ENCODE measurements at regions not wholly inside any gene's neighbourhood (a gene's known extent, or its start where the extent isn't known, plus 50 kb on each side); places are given as distances from the start of the nearest gene placed in this dataset.

- no peak for DNase-seq (ENCODE audit: low read depth, low spot score)
- Histone ChIP-seq H3K9me3 (ENCODE audit: insufficient read depth, low read length) (no peaks in the 10 kb centered on the region; the same call in 1 of the 2 replicates), H3K4me1 (ENCODE audit: insufficient read depth, insufficient read length) (no peaks in the 10 kb centered on the region), H3K36me3 (ENCODE audit: insufficient read depth, insufficient read length, low read length) (no peaks in the 10 kb centered on the region), H3K9ac (ENCODE audit: insufficient read length, low read depth) (no peak overlapping the region), H3K27me3 (ENCODE audit: insufficient read depth, insufficient read length) (no peaks in the 10 kb centered on the region), H3K4me3 (ENCODE audit: insufficient read length, low read depth) (no peak overlapping the region)
- TF ChIP-seq YY1 (IDR thresholded peaks at IDR 0.05; ENCODE audit: insufficient read depth, insufficient read length) = no peak
- no peak for TF ChIP-seq SUZ12 (IDR thresholded peaks at IDR 0.05; ENCODE audit: extremely low read depth, insufficient read depth, insufficient read length)
- TF ChIP-seq ZNF274 (IDR thresholded peaks at IDR 0.05; ENCODE audit: low read depth, low read length) = no peak
Measured at GRCh38 chr3:160055659-160056058, 67.0 kb downstream of the IL12A start.

GRCh38 chr3:160057331-160057730, 68.7 kb downstream of the IL12A start:
- H3K9me3 ChIP-seq (ENCODE audit: insufficient read depth, low read length) = no peaks in the 10 kb centered on the region; the same call in 1 of the 2 replicates
- no peaks in the 10 kb centered on the region for H3K27me3 ChIP-seq (ENCODE audit: insufficient read depth, insufficient read length)
- no peak overlapping the region for H3K4me3 ChIP-seq (ENCODE audit: insufficient read length, low read depth)
- H3K9ac ChIP-seq (ENCODE audit: insufficient read length, low read depth) = no peak overlapping the region
- no peak for TF ChIP-seq YY1 (IDR thresholded peaks at IDR 0.05; ENCODE audit: insufficient read depth, insufficient read length)
- no peak for TF ChIP-seq ZNF274 (IDR thresholded peaks at IDR 0.05; ENCODE audit: low read depth, low read length)
- TF ChIP-seq SUZ12 (IDR thresholded peaks at IDR 0.05; ENCODE audit: extremely low read depth, insufficient read depth, insufficient read length) = no peak
- H3K36me3 ChIP-seq (ENCODE audit: insufficient read depth, insufficient read length, low read length) = no peaks in the 10 kb centered on the region
- DNase-seq (ENCODE audit: low read depth, low spot score) = no peak
- H3K4me1 ChIP-seq (ENCODE audit: insufficient read depth, insufficient read length) = no peaks in the 10 kb centered on the region

- TF ChIP-seq ZNF274 (IDR thresholded peaks at IDR 0.05; ENCODE audit: low read depth, low read length) = no peak
- TF ChIP-seq SUZ12 (IDR thresholded peaks at IDR 0.05; ENCODE audit: extremely low read depth, insufficient read depth, insufficient read length) = no peak
- no peak for TF ChIP-seq YY1 (IDR thresholded peaks at IDR 0.05; ENCODE audit: insufficient read depth, insufficient read length)
- no peaks in the 10 kb centered on the region for H3K27me3 ChIP-seq (ENCODE audit: insufficient read depth, insufficient read length)
- H3K4me1 ChIP-seq (ENCODE audit: insufficient read depth, insufficient read length) = no peaks in the 10 kb centered on the region
- H3K9ac ChIP-seq (ENCODE audit: insufficient read length, low read depth) = no peak overlapping the region
- no peak overlapping the region for H3K4me3 ChIP-seq (ENCODE audit: insufficient read length, low read depth)
- no peaks in the 10 kb centered on the region; the same call in 1 of the 2 replicates for H3K9me3 ChIP-seq (ENCODE audit: insufficient read depth, low read length)
- DNase-seq (ENCODE audit: low read depth, low spot score) = no peak
- no peaks in the 10 kb centered on the region for H3K36me3 ChIP-seq (ENCODE audit: insufficient read depth, insufficient read length, low read length)
Measured at GRCh38 chr3:160060409-160061027, 71.9 kb downstream of the IL12A start.

GRCh38 chr3:160061525-160061924, 72.9 kb downstream of the IL12A start:
- Histone ChIP-seq H3K9me3 (ENCODE audit: insufficient read depth, low read length) (no peaks in the 10 kb centered on the region; the same call in 1 of the 2 replicates), H3K36me3 (ENCODE audit: insufficient read depth, insufficient read length, low read length) (no peaks in the 10 kb centered on the region), H3K4me1 (ENCODE audit: insufficient read depth, insufficient read length) (no peaks in the 10 kb centered on the region), H3K9ac (ENCODE audit: insufficient read length, low read depth) (no peak overlapping the region), H3K4me3 (ENCODE audit: insufficient read length, low read depth) (no peak overlapping the region), H3K27me3 (ENCODE audit: insufficient read depth, insufficient read length) (no peaks in the 10 kb centered on the region)
- TF ChIP-seq SUZ12 (IDR thresholded peaks at IDR 0.05; ENCODE audit: extremely low read depth, insufficient read depth, insufficient read length) (no peak), ZNF274 (IDR thresholded peaks at IDR 0.05; ENCODE audit: low read depth, low read length) (no peak), YY1 (IDR thresholded peaks at IDR 0.05; ENCODE audit: insufficient read depth, insufficient read length) (no peak)
- no peak for DNase-seq (ENCODE audit: low read depth, low spot score)

- Histone ChIP-seq H3K4me1 (ENCODE audit: insufficient read depth, insufficient read length) (no peaks in the 10 kb centered on the region), H3K4me3 (ENCODE audit: insufficient read length, low read depth) (no peak overlapping the region), H3K9ac (ENCODE audit: insufficient read length, low read depth) (no peak overlapping the region), H3K9me3 (ENCODE audit: insufficient read depth, low read length) (no peaks in the 10 kb centered on the region; the same call in 1 of the 2 replicates), H3K27me3 (ENCODE audit: insufficient read depth, insufficient read length) (no peaks in the 10 kb centered on the region), H3K36me3 (ENCODE audit: insufficient read depth, insufficient read length, low read length) (no peaks in the 10 kb centered on the region)
- DNase-seq (ENCODE audit: low read depth, low spot score) = no peak
- TF ChIP-seq SUZ12 (IDR thresholded peaks at IDR 0.05; ENCODE audit: extremely low read depth, insufficient read depth, insufficient read length) (no peak), YY1 (IDR thresholded peaks at IDR 0.05; ENCODE audit: insufficient read depth, insufficient read length) (no peak), ZNF274 (IDR thresholded peaks at IDR 0.05; ENCODE audit: low read depth, low read length) (no peak)
Measured at GRCh38 chr3:160065282-160065681, 76.6 kb downstream of the IL12A start.

GRCh38 chr3:160065786-160066185, 77.2 kb downstream of the IL12A start:
- no peaks in the 10 kb centered on the region for H3K36me3 ChIP-seq (ENCODE audit: insufficient read depth, insufficient read length, low read length)
- H3K4me1 ChIP-seq (ENCODE audit: insufficient read depth, insufficient read length) = no peaks in the 10 kb centered on the region
- TF ChIP-seq YY1 (IDR thresholded peaks at IDR 0.05; ENCODE audit: insufficient read depth, insufficient read length) (no peak), ZNF274 (IDR thresholded peaks at IDR 0.05; ENCODE audit: low read depth, low read length) (no peak), SUZ12 (IDR thresholded peaks at IDR 0.05; ENCODE audit: extremely low read depth, insufficient read depth, insufficient read length) (no peak)
- H3K9me3 ChIP-seq (ENCODE audit: insufficient read depth, low read length) = no peaks in the 10 kb centered on the region
- H3K9ac ChIP-seq (ENCODE audit: insufficient read length, low read depth) = no peak overlapping the region
- no peak overlapping the region for H3K4me3 ChIP-seq (ENCODE audit: insufficient read length, low read depth)
- no peaks in the 10 kb centered on the region for H3K27me3 ChIP-seq (ENCODE audit: insufficient read depth, insufficient read length)
- DNase-seq (ENCODE audit: low read depth, low spot score) = no peak

GRCh38 chr3:160069986-160070385, 81.4 kb downstream of the IL12A start:
- Histone ChIP-seq H3K4me1 (ENCODE audit: insufficient read depth, insufficient read length) (peaks cover 2% of the 10 kb centered on the region), H3K9ac (ENCODE audit: insufficient read length, low read depth) (no peak overlapping the region), H3K36me3 (ENCODE audit: insufficient read depth, insufficient read length, low read length) (no peaks in the 10 kb centered on the region), H3K27me3 (ENCODE audit: insufficient read depth, insufficient read length) (no peaks in the 10 kb centered on the region), H3K4me3 (ENCODE audit: insufficient read length, low read depth) (no peak overlapping the region), H3K9me3 (ENCODE audit: insufficient read depth, low read length) (no peaks in the 10 kb centered on the region)
- TF ChIP-seq SUZ12 (IDR thresholded peaks at IDR 0.05; ENCODE audit: extremely low read depth, insufficient read depth, insufficient read length) (no peak), ZNF274 (IDR thresholded peaks at IDR 0.05; ENCODE audit: low read depth, low read length) (no peak), YY1 (IDR thresholded peaks at IDR 0.05; ENCODE audit: insufficient read depth, insufficient read length) (no peak)
- DNase-seq (ENCODE audit: low read depth, low spot score) = no peak

Measured in NT2/D1 (cell line).